ENCODE measurements at regions not wholly inside any gene's neighbourhood (a gene's known extent, or its start where the extent isn't known, plus 50 kb on each side); places are given as distances from the start of the nearest gene placed in this dataset.

- intact Hi-C loops (cut with micrococcal nuclease; ENCODE audit: unreplicated experiment): no loop called here
- TF ChIP-seq CTCF (conservative IDR thresholded peaks at IDR 0.05; ENCODE audit: low read length) (no peak), EZH2phosphoT487 (IDR thresholded peaks at IDR 0.05; ENCODE audit: borderline replicate concordance, low read depth, low read length) (no peak)
- H3K36me3 ChIP-seq (ENCODE audit: insufficient read depth, low read length): no peaks in the 10 kb centered on the region
- no peak overlapping the region for H3K4me3 ChIP-seq (ENCODE audit: low read depth, low read length, poor library complexity, severe bottlenecking)
- H3K9me2 ChIP-seq (ENCODE audit: insufficient read depth, low read length): no peaks in the 10 kb centered on the region
- no peak overlapping the region for H3K4me2 ChIP-seq (ENCODE audit: low read length)
- no peaks in the 10 kb centered on the region for H4K20me1 ChIP-seq (ENCODE audit: insufficient read depth, low read length)
- ChIA-PET CTCF (ENCODE audit: unreplicated experiment) (no interaction called here), POLR2A (interaction anchor here (0.6 to 1.5 kb wide), 11 partner anchors 10 to 713 kb away, joined by 3 to 5 read pairs (median 3); no protein-coding TSS in a partner anchor)
- H3K4me1 ChIP-seq (ENCODE audit: insufficient read depth, low read length, poor library complexity, severe bottlenecking): peaks cover 20% of the 10 kb centered on the region
- no peak for DNase-seq (ENCODE audit: low spot score)
- BruUV-seq (replicated peaks): no TSS peak
- no peak overlapping the region for H2AFZ ChIP-seq (ENCODE audit: low read length)
- H3K9me3 ChIP-seq (ENCODE audit: low read length): no peaks in the 10 kb centered on the region
- no peaks in the 10 kb centered on the region for H3K79me2 ChIP-seq (ENCODE audit: insufficient read depth, low read depth, low read length)
- no peak overlapping the region for H3K27ac ChIP-seq (ENCODE audit: low read depth, low read length, poor library complexity, severe bottlenecking)
These were observed 269.5 kb upstream of the ATP11B start for GRCh38 chr3:182523836-182524235.

- CTCF ChIA-PET (ENCODE audit: unreplicated experiment): no interaction called here
- no peak for DNase-seq (ENCODE audit: low spot score)
- no TSS peak for BruUV-seq (replicated peaks)
These were observed 268.4 kb upstream of the ATP11B start for GRCh38 chr3:182524711-182525401.

More at GRCh38 chr3:182524711-182525401, 268.4 kb upstream of the ATP11B start:
- TF ChIP-seq EZH2phosphoT487 (IDR thresholded peaks at IDR 0.05; ENCODE audit: borderline replicate concordance, low read depth, low read length): no peak
- no peak for TF ChIP-seq CTCF (conservative IDR thresholded peaks at IDR 0.05; ENCODE audit: low read length)
- H3K9me3 ChIP-seq (ENCODE audit: low read length): no peaks in the 10 kb centered on the region
- no peaks in the 10 kb centered on the region for H3K36me3 ChIP-seq (ENCODE audit: insufficient read depth, low read length)
- H3K4me2 ChIP-seq (ENCODE audit: low read length): no peak overlapping the region
- H2AFZ ChIP-seq (ENCODE audit: low read length): peak overlapping the region; percentile 44; the same call in 1 of the 2 replicates
- intact Hi-C loops (cut with micrococcal nuclease; ENCODE audit: unreplicated experiment): no loop called here
- no peak overlapping the region for H3K27ac ChIP-seq (ENCODE audit: low read depth, low read length, poor library complexity, severe bottlenecking)
- POLR2A ChIA-PET: interaction anchor here (0.6 to 1.5 kb wide), 5 partner anchors 8 to 597 kb away, joined by 3 read pairs; no protein-coding TSS in a partner anchor
- H3K79me2 ChIP-seq (ENCODE audit: insufficient read depth, low read depth, low read length): no peaks in the 10 kb centered on the region
- no peak overlapping the region for H3K4me3 ChIP-seq (ENCODE audit: low read depth, low read length, poor library complexity, severe bottlenecking)
- H3K9me2 ChIP-seq (ENCODE audit: insufficient read depth, low read length): no peaks in the 10 kb centered on the region
- peaks cover 20% of the 10 kb centered on the region for H3K4me1 ChIP-seq (ENCODE audit: insufficient read depth, low read length, poor library complexity, severe bottlenecking)
- no peaks in the 10 kb centered on the region for H4K20me1 ChIP-seq (ENCODE audit: insufficient read depth, low read length)
